ENCODE measurements at regions not wholly inside any gene's neighbourhood (a gene's known extent, or its start where the extent isn't known, plus 50 kb on each side); places are given as distances from the start of the nearest gene placed in this dataset.

- TF ChIP-seq POLR2A (IDR thresholded peaks at IDR 0.05; ENCODE audit: low read length) (no peak), EHMT2 (IDR thresholded peaks at IDR 0.05; ENCODE audit: low read depth) (no peak), USF2 (IDR thresholded peaks at IDR 0.05) (no peak), MYC (IDR thresholded peaks at IDR 0.05; ENCODE audit: borderline replicate concordance, low read length) (no peak), CTCF (IDR thresholded peaks at IDR 0.05) (no peak)
These were observed 320.1 kb downstream of the OSTF1 start for GRCh38 chr9:75408391-75408790.
